Astrocyte of the spinal cord (primary cell): ENCODE measurements at regions not wholly inside any gene's neighbourhood (a gene's known extent, or its start where the extent isn't known, plus 50 kb on each side); places are given as distances from the start of the nearest gene placed in this dataset.

Experiments used
- DNase-seq: peaks from one replicate; pipeline ENCODE4 v3.0.0; 2011; ENCODE audit warnings: low read depth, low spot score
- H3K4me3 ChIP-seq: 2 replicates; pipeline ENCODE4 v1.5.1; 2011; ENCODE audit warnings: low read depth, mild to moderate bottlenecking, low read length, moderate library complexity
- in situ Hi-C: cut with HindIII; loops from 2 replicates; pipeline ENCODE4 v1.10.0; 2017; ENCODE audit warnings: low sequenced_read_pairs
- TF ChIP-seq, protein P1 (sequence below): IDR thresholded peaks from 2 replicates; pipeline ENCODE4 v1.5.1; 2012; ENCODE audit warnings: low read depth, mild to moderate bottlenecking, low read length, inconsistent platforms

DNA sequence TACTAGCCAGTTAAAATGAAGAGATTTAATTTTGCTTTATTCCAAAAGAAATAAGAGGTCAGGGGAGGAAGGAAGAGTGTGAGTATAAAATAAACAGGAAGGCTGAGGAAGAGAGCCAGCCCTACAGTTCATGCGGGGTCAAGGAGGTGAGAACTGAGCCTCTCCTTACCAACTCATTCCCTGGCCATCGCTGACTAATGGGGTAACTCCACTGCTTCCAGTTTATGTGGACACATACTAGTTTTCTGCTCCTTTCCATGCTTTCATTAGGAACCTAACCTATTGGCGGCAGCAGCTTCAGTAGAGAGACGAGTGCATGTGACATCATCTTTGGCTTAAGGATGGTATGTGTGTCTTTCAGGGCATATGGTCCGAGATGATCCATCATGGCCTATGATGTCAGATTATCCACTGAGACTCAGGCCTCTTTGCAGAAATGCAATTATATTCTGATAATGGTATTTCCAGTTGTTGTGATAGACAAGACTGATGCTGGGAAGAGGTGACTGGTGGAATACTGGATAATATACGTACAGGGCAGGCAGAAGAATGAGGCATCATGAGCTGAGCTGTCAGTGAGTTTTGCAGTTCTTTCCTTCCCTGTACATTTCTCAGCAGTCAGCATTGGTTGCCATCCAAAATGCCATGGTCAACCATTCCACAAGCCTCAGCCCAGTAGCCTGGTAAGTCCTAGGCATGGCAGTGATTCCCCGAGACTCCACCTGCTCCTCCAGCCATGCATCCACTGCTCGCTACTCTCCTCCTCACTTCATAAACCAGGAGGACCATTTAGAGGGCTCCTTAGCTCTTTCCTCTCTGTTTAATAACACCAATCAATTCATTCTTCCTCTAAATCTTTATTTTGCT, 184.6 kb upstream of the OSR1 start:
- in situ Hi-C loops: no loop called here
- no peak overlapping the region for H3K4me3 ChIP-seq
- DNase-seq: no peak
- TF ChIP-seq, protein P1, sequence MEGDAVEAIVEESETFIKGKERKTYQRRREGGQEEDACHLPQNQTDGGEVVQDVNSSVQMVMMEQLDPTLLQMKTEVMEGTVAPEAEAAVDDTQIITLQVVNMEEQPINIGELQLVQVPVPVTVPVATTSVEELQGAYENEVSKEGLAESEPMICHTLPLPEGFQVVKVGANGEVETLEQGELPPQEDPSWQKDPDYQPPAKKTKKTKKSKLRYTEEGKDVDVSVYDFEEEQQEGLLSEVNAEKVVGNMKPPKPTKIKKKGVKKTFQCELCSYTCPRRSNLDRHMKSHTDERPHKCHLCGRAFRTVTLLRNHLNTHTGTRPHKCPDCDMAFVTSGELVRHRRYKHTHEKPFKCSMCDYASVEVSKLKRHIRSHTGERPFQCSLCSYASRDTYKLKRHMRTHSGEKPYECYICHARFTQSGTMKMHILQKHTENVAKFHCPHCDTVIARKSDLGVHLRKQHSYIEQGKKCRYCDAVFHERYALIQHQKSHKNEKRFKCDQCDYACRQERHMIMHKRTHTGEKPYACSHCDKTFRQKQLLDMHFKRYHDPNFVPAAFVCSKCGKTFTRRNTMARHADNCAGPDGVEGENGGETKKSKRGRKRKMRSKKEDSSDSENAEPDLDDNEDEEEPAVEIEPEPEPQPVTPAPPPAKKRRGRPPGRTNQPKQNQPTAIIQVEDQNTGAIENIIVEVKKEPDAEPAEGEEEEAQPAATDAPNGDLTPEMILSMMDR: no peak

- no peak overlapping the region for H3K4me3 ChIP-seq
- in situ Hi-C loops: no loop called here
- DNase-seq: no peak
- TF ChIP-seq, protein P1: no peak
Measured at GRCh38 chr2:19541884-19542283, 183.5 kb upstream of the OSR1 start.

DNA sequence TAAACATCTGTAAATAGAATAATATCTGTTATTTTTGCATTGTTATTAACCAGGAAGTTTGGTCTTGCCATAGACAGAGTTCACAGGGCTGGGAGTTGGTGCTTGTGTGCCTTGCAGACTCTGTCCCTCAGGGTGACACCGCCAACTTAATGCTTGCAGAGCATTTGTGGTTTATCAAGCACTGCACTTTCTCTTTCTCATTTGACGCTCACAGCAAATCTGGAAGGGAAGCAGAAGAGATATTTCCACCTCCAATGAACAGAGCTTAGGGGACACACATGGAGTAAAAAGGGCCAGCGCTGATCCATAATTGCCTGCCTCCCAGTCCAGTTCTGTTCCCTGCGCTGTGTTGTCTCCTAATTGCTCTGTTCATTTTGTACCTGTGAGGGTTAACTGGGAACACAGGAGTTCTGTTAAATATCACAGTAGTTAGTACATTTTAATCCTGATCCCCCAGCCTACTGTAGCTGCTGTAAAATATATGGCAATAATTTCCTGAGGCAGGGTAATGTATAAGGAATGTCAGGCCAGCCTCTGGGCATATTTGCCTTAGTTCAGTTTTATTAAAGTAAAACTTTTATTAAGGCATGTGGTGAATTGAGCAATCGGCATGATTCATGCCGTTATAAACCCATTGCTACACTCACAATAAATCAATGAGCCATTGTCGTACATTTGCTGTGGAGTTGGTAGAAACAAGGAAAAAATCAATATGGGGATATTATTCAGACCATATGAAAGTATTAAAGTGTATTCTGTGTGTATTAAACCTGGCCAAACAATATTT, 182.5 kb upstream of the OSR1 start:
- TF ChIP-seq, protein P1: no peak
- DNase-seq: peak; percentile 86
- H3K4me3 ChIP-seq: no peak overlapping the region
- in situ Hi-C loops: no loop called here

GRCh38 chr2:19538411-19538963, 180.1 kb upstream of the OSR1 start:
- peak; percentile 96 for DNase-seq
- TF ChIP-seq, protein P1: no peak
- H3K4me3 ChIP-seq: no peak overlapping the region
- in situ Hi-C loops: no loop called here

DNA sequence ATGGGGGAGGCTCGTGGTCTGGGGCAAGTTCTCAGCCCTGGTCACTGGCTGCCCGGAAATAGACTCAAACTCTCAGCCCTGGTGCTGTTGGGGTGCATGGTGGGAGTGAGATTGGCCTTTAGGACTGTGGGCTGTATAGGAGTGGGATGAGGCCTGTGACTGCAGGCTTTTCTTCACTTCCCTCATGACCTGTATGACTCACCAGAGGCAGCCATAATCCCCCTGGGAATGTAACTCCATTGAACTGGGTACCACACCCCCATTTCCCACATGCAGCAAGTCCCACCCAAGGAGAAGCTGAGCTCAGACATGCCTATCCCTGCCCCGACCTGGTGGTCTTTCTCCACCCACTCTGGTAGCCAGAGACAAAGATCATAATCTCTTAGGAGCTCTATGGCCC, 177.7 kb upstream of the OSR1 start:
- in situ Hi-C loops: no loop called here
- H3K4me3 ChIP-seq: no peak overlapping the region
- TF ChIP-seq, protein P1: no peak
- DNase-seq: no peak

- TF ChIP-seq, protein P1: no peak
- in situ Hi-C loops: no loop called here
- DNase-seq: no peak
- H3K4me3 ChIP-seq: no peak overlapping the region
Measured at GRCh38 chr2:19532547-19533196, 174.2 kb upstream of the OSR1 start.
